GM12878 (cell line): ENCODE measurements at regions not wholly inside any gene's neighbourhood (a gene's known extent, or its start where the extent isn't known, plus 50 kb on each side); places are given as distances from the start of the nearest gene placed in this dataset.

ENCODE experiments used
- EGR1 ChIP-seq, 2 experiments: IDR thresholded peaks; 1 replicate in 1 of 2; 2 replicates in 1 of 2; pipeline ENCODE4 v1.6.1; 2011 to 2012; ENCODE audit warnings: low read depth in 2 of 2, low read length in 2 of 2, borderline replicate concordance in 1 of 2, mild to moderate bottlenecking in 1 of 2, moderate library complexity in 1 of 2
- HDAC2 ChIP-seq: fragments of 200-600 bp; sonication (generic); IDR thresholded peaks from 2 replicates; pipeline ENCODE4 v1.6.1; 2017
- NBN ChIP-seq: fragments of 450-650 bp; IDR thresholded peaks from 2 replicates; pipeline ENCODE4 v1.6.1; 2016
- POLR2A ChIP-seq: IDR thresholded peaks from 2 replicates; pipeline ENCODE4 v1.6.1; 2011; ENCODE audit warnings: low read depth, mild to moderate bottlenecking, low read length
- POLR2AphosphoS5 ChIP-seq: IDR thresholded peaks from 2 replicates; pipeline ENCODE4 v1.6.1; 2011; ENCODE audit warnings: mild to moderate bottlenecking, low read length, inconsistent platforms
- SUZ12 ChIP-seq: fragments of 200-600 bp; sonication (generic); IDR thresholded peaks from one replicate; pipeline ENCODE4 v1.6.1; 2018; ENCODE audit warnings: antibody characterized with exemption, mild to moderate bottlenecking; ENCODE audit not compliant: unreplicated experiment
- TF ChIP-seq, protein P1 (sequence below), 3 experiments: IDR thresholded peaks in 2 of 3; conservative IDR thresholded peaks in 1 of 3; 2 replicates each; pipeline ENCODE4 v1.5.1; 2011; ENCODE audit warnings: low read depth in 3 of 3, low read length in 3 of 3, mild to moderate bottlenecking in 3 of 3, control low read depth in 2 of 3, moderate library complexity in 2 of 3, inconsistent platforms in 1 of 3, mixed read lengths in 1 of 3; ENCODE audit not compliant: control insufficient read depth in 2 of 3, insufficient read depth in 1 of 3; ENCODE audit errors: extremely low read depth in 1 of 3

DNA sequence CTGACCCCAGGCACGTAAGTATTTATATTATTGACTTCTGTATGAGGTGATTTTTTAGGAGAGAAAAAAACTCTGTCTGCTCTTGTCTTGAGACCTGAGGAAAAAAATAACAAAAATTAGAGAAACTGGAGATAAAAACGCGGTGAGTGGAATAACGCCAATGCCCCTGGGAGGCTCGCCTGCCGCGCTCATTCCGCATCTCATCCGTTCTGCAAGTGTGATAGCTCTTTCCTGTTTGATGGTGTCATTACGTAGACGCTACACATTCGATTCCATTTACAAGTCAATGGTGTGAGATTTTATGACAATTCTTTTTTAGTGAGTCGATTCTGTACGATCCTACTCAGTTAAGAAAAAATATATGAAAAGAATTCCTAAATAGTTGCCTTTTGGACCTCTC lies 194.3 kb upstream of the SMIM21 start:
- TF ChIP-seq EGR1 (IDR thresholded peaks at IDR 0.05; ENCODE audit: borderline replicate concordance in 1 of 2, low read depth in 2 of 2, low read length in 2 of 2) (no peak), SUZ12 (no peak), NBN (no peak), POLR2A (no peak), HDAC2 (no peak), POLR2AphosphoS5 (no peak)
- TF ChIP-seq, protein P1, sequence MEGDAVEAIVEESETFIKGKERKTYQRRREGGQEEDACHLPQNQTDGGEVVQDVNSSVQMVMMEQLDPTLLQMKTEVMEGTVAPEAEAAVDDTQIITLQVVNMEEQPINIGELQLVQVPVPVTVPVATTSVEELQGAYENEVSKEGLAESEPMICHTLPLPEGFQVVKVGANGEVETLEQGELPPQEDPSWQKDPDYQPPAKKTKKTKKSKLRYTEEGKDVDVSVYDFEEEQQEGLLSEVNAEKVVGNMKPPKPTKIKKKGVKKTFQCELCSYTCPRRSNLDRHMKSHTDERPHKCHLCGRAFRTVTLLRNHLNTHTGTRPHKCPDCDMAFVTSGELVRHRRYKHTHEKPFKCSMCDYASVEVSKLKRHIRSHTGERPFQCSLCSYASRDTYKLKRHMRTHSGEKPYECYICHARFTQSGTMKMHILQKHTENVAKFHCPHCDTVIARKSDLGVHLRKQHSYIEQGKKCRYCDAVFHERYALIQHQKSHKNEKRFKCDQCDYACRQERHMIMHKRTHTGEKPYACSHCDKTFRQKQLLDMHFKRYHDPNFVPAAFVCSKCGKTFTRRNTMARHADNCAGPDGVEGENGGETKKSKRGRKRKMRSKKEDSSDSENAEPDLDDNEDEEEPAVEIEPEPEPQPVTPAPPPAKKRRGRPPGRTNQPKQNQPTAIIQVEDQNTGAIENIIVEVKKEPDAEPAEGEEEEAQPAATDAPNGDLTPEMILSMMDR (IDR thresholded peaks at IDR 0.05 in 2 of 3, conservative IDR thresholded peaks at IDR 0.05 in 1 of 3; ENCODE audit: control insufficient read depth in 2 of 3, extremely low read depth in 1 of 3, insufficient read depth in 1 of 3, low read depth in 3 of 3, low read length in 3 of 3) = no peak
